DOHH2 (cell line): ENCODE measurements at regions not wholly inside any gene's neighbourhood (a gene's known extent, or its start where the extent isn't known, plus 50 kb on each side); places are given as distances from the start of the nearest gene placed in this dataset.
"Not testable (repeated sequence)": the region's sequence is repeated elsewhere in the genome, so short reads cannot be mapped to it uniquely, and the experiment has no call there.

Experiments used
- H3F3A ChIP-seq: fragments of 200-600 bp; sonication (generic), shearing (Covaris generic); 2 replicates; pipeline ENCODE4 v1.6.0; 2016; ENCODE audit warnings: antibody characterized with exemption, mild to moderate bottlenecking; ENCODE audit not compliant: control insufficient read depth, insufficient read depth
- H3K27ac ChIP-seq: fragments of 200-600 bp; sonication (generic); 2 replicates; pipeline ENCODE4 v1.5.1; 2014; ENCODE audit warnings: low read depth, mild to moderate bottlenecking, low read length, moderate library complexity
- H3K27me3 ChIP-seq: fragments of 200-600 bp; sonication (generic); 2 replicates; pipeline ENCODE4 v1.6.1; 2014; ENCODE audit warnings: mild to moderate bottlenecking, low read length, mixed read lengths; ENCODE audit not compliant: control insufficient read depth
- H3K36me3 ChIP-seq: fragments of 200-600 bp; sonication (generic); 2 replicates; pipeline ENCODE4 v1.6.1; 2014; ENCODE audit warnings: mild to moderate bottlenecking, low read length, moderate library complexity, mixed read lengths; ENCODE audit not compliant: control insufficient read depth
- H3K4me1 ChIP-seq: fragments of 200-600 bp; sonication (generic); 2 replicates; pipeline ENCODE4 v1.6.1; 2014; ENCODE audit warnings: mild to moderate bottlenecking, low read length, mixed read lengths; ENCODE audit not compliant: control insufficient read depth
- H3K4me2 ChIP-seq: fragments of 200-600 bp; sonication (generic); 2 replicates; pipeline ENCODE4 v1.6.0; 2014; ENCODE audit warnings: mild to moderate bottlenecking, low read length, moderate library complexity
- H3K4me3 ChIP-seq: fragments of 200-600 bp; sonication (generic); 2 replicates; pipeline ENCODE4 v1.5.1; 2014; ENCODE audit warnings: mild to moderate bottlenecking, low read length, mixed read lengths
- H3K79me2 ChIP-seq: fragments of 200-600 bp; sonication (generic); 2 replicates; pipeline ENCODE4 v1.6.1; 2014; ENCODE audit warnings: mild to moderate bottlenecking, low read length, mixed read lengths; ENCODE audit not compliant: control insufficient read depth
- H3K9me2 ChIP-seq: fragments of 200-600 bp; sonication (generic); replicated peaks from 2 replicates; pipeline ENCODE4 v1.6.1; 2014; ENCODE audit warnings: mild to moderate bottlenecking, low read length, mixed read lengths; ENCODE audit not compliant: control insufficient read depth
- H3K9me3 ChIP-seq: fragments of 200-600 bp; sonication (generic); 2 replicates; pipeline ENCODE4 v1.6.1; 2014; ENCODE audit warnings: antibody characterized with exemption, low read length, mixed read lengths; ENCODE audit not compliant: control insufficient read depth, insufficient read depth
- H4K20me1 ChIP-seq: fragments of 200-600 bp; sonication (generic); 2 replicates; pipeline ENCODE4 v1.6.0; 2014; ENCODE audit warnings: low read depth, mild to moderate bottlenecking, antibody characterized with exemption, low read length, moderate library complexity; ENCODE audit not compliant: control insufficient read depth, insufficient read depth
- CTCF ChIP-seq: fragments of 200-600 bp; sonication (generic); IDR thresholded peaks from one replicate; pipeline ENCODE4 v1.5.1; 2014; ENCODE audit warnings: antibody characterized with exemption, mild to moderate bottlenecking, low read depth, low read length; ENCODE audit not compliant: poor library complexity, severe bottlenecking
- EZH2phosphoT487 ChIP-seq: fragments of 200-600 bp; sonication (generic); IDR thresholded peaks from 2 replicates; pipeline ENCODE4 v1.6.1; 2017; ENCODE audit warnings: borderline replicate concordance, mild to moderate bottlenecking, antibody characterized with exemption, low read length, moderate library complexity, mixed read lengths

DNA sequence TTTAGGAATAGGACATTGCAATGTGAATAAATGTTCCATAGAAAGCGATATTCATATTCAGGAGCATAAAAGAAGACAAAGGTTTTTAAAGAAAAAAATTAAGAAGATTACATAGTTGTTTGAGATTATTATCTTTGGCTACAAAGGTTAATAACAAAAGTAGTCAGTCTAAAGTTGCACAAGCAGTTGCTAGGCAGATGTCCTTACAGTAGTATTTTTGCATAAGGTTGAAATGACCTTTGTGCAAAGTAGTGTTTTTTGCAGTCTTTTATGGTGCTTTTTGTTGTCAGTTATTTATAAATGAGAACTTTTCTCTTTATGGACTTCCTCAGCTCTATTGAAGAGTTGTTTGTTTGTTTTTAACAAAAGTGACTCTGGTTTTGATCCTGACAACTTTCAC is 447.8 kb downstream of the AMY1C start:
- TF ChIP-seq EZH2phosphoT487 (no peak), CTCF (no peak)

DNA sequence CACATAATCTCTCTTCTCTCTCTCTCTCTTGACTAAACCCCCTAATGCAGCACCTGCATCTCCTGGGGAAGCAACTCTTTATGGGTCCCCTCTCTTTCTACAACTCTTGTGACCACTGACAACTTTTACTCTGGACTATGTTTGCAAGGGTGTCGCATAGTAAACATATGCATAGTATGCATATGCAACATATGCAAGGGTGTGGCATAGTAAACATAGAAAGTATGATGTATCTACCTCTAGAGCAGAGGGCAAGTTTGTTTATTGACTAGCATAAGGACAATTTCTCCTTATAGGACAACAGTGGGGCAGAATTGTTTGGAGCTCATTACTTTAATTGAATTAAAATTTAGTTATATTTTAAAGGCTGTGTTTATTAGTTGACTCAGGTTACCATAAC is 462.5 kb downstream of the AMY1C start:
- Histone ChIP-seq H3K4me3 (no peak overlapping the region), H3K9me3 (no peaks in the 10 kb centered on the region), H3K9me2 (no peaks in the 10 kb centered on the region), H3F3A (no peaks in the 10 kb centered on the region), H4K20me1 (no peaks in the 10 kb centered on the region), H3K4me1 (no peaks in the 10 kb centered on the region), H3K27me3 (no peaks in the 10 kb centered on the region), H3K27ac (no peak overlapping the region), H3K4me2 (no peak overlapping the region), H3K36me3 (no peaks in the 10 kb centered on the region), H3K79me2 (no peaks in the 10 kb centered on the region)
- TF ChIP-seq EZH2phosphoT487 (no peak), CTCF (no peak)

More for the DNA sequence above, 447.8 kb downstream of the AMY1C start:
- no peaks in the 10 kb centered on the region for H3K9me2 ChIP-seq
- no peaks in the 10 kb centered on the region for H3K36me3 ChIP-seq
- H3K79me2 ChIP-seq: no peaks in the 10 kb centered on the region
- H3K27me3 ChIP-seq: no peaks in the 10 kb centered on the region
- no peak overlapping the region for H3K27ac ChIP-seq
- no peaks in the 10 kb centered on the region for H3K4me1 ChIP-seq
- peaks cover 3% of the 10 kb centered on the region; the same call in 1 of the 2 replicates for H3K9me3 ChIP-seq
- H3K4me2 ChIP-seq: no peak overlapping the region
- H3K4me3 ChIP-seq: no peak overlapping the region
- H3F3A ChIP-seq: no peaks in the 10 kb centered on the region
- H4K20me1 ChIP-seq: no peaks in the 10 kb centered on the region

GRCh38 chr1:104217395-104217986 is 467.8 kb downstream of the AMY1C start:
- not testable (repeated sequence) for H3K79me2 ChIP-seq, H3K27ac ChIP-seq, H3F3A ChIP-seq, H3K36me3 ChIP-seq, H4K20me1 ChIP-seq, H3K4me1 ChIP-seq, H3K27me3 ChIP-seq, H3K4me3 ChIP-seq, H3K4me2 ChIP-seq, H3K9me2 ChIP-seq, H3K9me3 ChIP-seq

DNA sequence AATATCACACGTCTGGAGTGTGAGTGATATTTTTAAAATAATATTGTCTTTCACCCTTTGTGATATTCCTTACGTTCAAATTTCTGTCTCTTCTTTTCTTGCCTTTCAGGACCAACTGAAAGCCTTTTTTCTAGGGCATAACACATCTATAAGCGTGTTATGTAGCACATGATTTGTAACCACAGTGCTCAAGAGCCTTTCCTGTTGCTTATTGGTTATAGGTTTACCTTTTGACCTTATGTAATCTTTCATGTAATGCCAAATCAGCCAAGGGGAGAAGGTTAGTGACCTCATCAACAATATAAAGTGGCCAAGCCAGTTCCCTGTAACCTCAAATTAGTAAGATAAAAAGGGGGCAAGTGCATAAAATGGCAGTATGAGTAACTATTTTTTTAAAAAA is 480.2 kb downstream of the AMY1C start:
- Histone ChIP-seq H3K9me2 (no peaks in the 10 kb centered on the region), H3K36me3 (no peaks in the 10 kb centered on the region)
- no peak for TF ChIP-seq CTCF

More for the DNA sequence above, 480.2 kb downstream of the AMY1C start:
- H3K27ac ChIP-seq: no peak overlapping the region
- H3K27me3 ChIP-seq: no peaks in the 10 kb centered on the region
- no peaks in the 10 kb centered on the region for H3K79me2 ChIP-seq
- H3K4me2 ChIP-seq: no peak overlapping the region
- no peaks in the 10 kb centered on the region for H3K4me1 ChIP-seq
- no peak overlapping the region for H3K4me3 ChIP-seq
- no peaks in the 10 kb centered on the region for H3K9me3 ChIP-seq
- H3F3A ChIP-seq: no peaks in the 10 kb centered on the region
- no peaks in the 10 kb centered on the region for H4K20me1 ChIP-seq
